HFFc6 (cell line): ENCODE measurements at regions not wholly inside any gene's neighbourhood (a gene's known extent, or its start where the extent isn't known, plus 50 kb on each side); places are given as distances from the start of the nearest gene placed in this dataset.
A peak's percentile ranks its signal among the peaks of the same experiment; 100 is the strongest.

Experiments used
- DNase-seq: peaks from one replicate; pipeline ENCODE4 v3.0.0-alpha.2; 2018
- H3K27ac Mint-ChIP-seq: 2 replicates; pipeline ENCODE4 v1.8.0; 2020; ENCODE audit warnings: mild to moderate bottlenecking, mixed read lengths
- H3K27me3 Mint-ChIP-seq: 2 replicates; pipeline ENCODE4 v1.8.0; 2021; ENCODE audit warnings: mild to moderate bottlenecking, moderate library complexity, mixed read lengths; ENCODE audit not compliant: insufficient read depth
- H3K36me3 Mint-ChIP-seq: 2 replicates; pipeline ENCODE4 v1.8.0; 2021; ENCODE audit warnings: low read depth, mixed read lengths
- H3K4me1 Mint-ChIP-seq: 2 replicates; pipeline ENCODE4 v1.8.0; 2020; ENCODE audit warnings: low read depth, mixed read lengths
- H3K4me3 Mint-ChIP-seq: 2 replicates; pipeline ENCODE4 v1.8.0; 2020; ENCODE audit warnings: mild to moderate bottlenecking, moderate library complexity, mixed read lengths
- H3K9me3 Mint-ChIP-seq: 2 replicates; pipeline ENCODE4 v1.8.0; 2020; ENCODE audit warnings: mild to moderate bottlenecking, mixed read lengths
- CTCF ChIP-seq: fragments of 200-600 bp; sonication (generic); IDR thresholded peaks from 2 replicates; pipeline ENCODE4 v1.5.0; 2021; ENCODE audit warnings: antibody characterized with exemption, mild to moderate bottlenecking

DNA sequence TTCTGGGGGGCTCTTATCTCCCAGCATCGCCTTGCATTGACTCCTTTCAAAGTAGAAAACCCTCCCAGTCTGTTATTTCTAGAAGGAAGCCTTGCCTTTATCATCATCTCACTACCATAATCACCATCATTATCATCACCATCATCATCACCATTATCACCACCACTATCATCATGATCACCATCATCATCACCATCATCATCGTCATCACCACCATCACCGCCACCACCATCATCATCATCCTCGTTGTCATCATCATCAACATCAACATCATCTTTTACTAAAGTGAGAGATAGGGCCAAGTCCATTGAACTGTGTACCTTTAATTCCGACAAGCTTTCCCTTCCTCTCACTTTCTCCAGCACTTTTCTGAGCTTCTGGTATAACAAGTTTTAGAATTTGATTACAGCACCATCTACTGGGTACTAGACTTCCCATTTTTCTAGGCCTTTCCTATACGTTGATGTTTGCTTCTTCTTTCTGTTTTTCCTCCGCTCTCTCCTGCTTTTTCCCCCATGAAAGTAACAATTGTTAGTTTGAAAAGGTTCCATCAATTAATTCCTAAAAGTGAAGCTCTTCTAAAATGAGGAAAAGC, 226.4 kb downstream of the BUB3 start:
- Mint-ChIP-seq H3K27ac (no peak overlapping the region), H3K36me3 (0 out of 2 replicates have a peak, but pooled peaks cover 4% of the 10 kb centered on the region), H3K4me1 (no peaks in the 10 kb centered on the region), H3K9me3 (peaks cover 47% of the 10 kb centered on the region), H3K4me3 (no peak overlapping the region), H3K27me3 (no peaks in the 10 kb centered on the region)
- TF ChIP-seq CTCF: peak; percentile 36; the same call in 1 of the 2 replicates
- DNase-seq: no peak

DNA sequence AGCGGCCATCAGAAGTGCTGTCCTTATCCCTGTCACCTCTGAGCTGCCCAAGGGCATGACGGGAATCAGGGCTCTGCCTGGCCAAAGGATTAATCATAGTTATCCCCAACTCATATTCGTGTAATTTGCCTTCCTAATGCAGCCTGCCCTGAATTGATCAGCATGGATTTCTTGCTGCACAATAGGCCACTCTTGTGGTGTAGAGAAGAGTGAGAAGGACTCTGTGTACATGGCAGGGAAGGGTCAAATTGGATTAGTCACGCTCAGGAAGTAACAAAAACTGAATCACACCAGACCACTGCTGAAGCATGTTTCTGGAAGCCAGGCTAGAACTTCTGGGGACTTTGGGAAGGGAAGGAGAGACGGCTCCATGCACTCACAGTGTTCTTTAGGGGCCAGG, 227.0 kb downstream of the BUB3 start:
- no peak overlapping the region for H3K4me3 Mint-ChIP-seq

DNA sequence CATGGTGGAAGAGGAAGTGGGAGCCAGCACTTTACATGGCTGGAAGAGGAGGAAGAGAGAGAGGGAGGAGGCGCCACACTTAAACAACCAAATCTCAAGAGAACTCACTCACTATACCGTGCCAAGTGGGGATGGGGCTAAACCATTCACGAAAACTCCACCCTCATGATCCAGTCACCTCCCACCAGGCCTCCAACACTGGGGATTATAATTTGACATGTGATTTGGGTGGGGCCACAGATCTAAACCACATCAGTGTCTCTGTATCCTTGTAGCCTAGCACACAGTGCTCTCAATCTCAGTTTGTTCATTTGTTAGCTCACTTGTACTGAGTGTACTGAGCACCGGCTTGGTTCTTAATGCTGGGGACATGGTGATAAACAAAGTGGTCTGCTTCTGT, 228.3 kb downstream of the BUB3 start:
- no peak for DNase-seq
- Mint-ChIP-seq H3K9me3 (peaks cover 62% of the 10 kb centered on the region), H3K27me3 (no peaks in the 10 kb centered on the region), H3K36me3 (peaks cover 4% of the 10 kb centered on the region; the same call in 1 of the 2 replicates), H3K4me1 (no peaks in the 10 kb centered on the region), H3K4me3 (no peak overlapping the region), H3K27ac (no peak overlapping the region)
- no peak for TF ChIP-seq CTCF

More for the DNA sequence above, 227.0 kb downstream of the BUB3 start:
- Mint-ChIP-seq H3K4me1 (no peaks in the 10 kb centered on the region), H3K9me3 (peaks cover 54% of the 10 kb centered on the region), H3K27ac (no peak overlapping the region), H3K36me3 (0 out of 2 replicates have a peak, but pooled peaks cover 4% of the 10 kb centered on the region), H3K27me3 (no peaks in the 10 kb centered on the region)
- no peak for DNase-seq
- TF ChIP-seq CTCF: no peak

DNA sequence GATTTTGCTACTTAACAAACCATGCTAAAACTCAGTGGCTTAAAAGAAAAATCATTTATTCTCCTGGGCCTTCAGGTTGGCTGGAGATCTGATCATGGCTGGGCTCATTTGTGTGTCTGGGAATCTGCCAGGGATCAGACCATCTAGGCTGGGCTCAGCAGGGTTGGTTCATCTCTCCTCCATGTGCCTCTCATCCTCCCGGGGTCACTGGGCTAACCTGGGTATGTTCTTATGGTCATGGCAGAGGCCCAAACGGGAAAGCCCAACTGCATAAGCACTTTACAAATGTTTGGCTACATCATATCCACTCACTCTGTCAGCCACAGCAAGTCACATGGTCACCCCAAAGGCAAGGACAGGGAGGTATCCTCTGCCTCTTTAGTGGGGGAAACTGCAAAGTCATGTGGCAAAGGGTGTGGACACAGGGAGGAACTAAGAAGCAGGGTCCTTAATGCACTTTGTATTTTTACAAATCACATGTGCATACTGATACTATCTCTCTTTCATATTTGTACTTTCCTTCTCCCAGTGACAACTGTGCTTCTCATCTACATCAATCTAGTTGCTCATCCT, 231.4 kb downstream of the BUB3 start:
- no peak for DNase-seq
- H3K4me1 Mint-ChIP-seq: no peaks in the 10 kb centered on the region
- H3K27me3 Mint-ChIP-seq: no peaks in the 10 kb centered on the region
- H3K9me3 Mint-ChIP-seq: peaks cover 72% of the 10 kb centered on the region
- H3K36me3 Mint-ChIP-seq: peaks cover 4% of the 10 kb centered on the region; the same call in 1 of the 2 replicates
- H3K4me3 Mint-ChIP-seq: no peak overlapping the region
- no peak overlapping the region for H3K27ac Mint-ChIP-seq
- no peak for TF ChIP-seq CTCF

DNA sequence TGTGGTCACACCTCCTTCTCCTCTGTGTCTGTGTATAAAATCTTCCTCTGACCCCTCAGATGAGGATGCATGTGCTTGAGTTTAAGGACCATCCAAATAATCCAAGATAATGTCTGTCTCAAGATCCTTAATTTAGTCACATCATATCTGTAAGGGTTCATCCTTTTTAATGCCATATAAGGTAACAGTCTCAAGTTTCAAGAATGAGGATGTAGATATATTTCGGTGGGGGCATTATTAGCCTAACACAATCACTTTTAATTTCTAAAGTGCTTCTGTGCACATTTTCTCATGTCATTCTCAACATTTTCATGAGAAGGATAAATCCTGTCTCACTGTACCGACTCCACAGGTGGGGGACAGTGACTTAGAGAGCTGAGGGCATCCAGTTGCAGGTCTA, 235.3 kb downstream of the BUB3 start:
- TF ChIP-seq CTCF: no peak
- DNase-seq: no peak
- Mint-ChIP-seq H3K36me3 (peaks cover 5% of the 10 kb centered on the region), H3K9me3 (peaks cover 62% of the 10 kb centered on the region), H3K4me3 (no peak overlapping the region), H3K27me3 (no peaks in the 10 kb centered on the region), H3K4me1 (no peaks in the 10 kb centered on the region), H3K27ac (no peak overlapping the region)
